ENCODE measurements at regions not wholly inside any gene's neighbourhood (a gene's known extent, or its start where the extent isn't known, plus 50 kb on each side); places are given as distances from the start of the nearest gene placed in this dataset.

GRCh38 chr2:158049129-158049855, 52.4 kb upstream of the UPP2 start:
- DNase-seq: no peak

- no peak for DNase-seq
Measured at GRCh38 chr2:158048327-158048726, 53.3 kb upstream of the UPP2 start.

- no peak for DNase-seq
Measured at GRCh38 chr2:158047156-158047611, 54.5 kb upstream of the UPP2 start.

- DNase-seq: no peak
Measured at GRCh38 chr2:158046121-158046880, 55.4 kb upstream of the UPP2 start.

- DNase-seq: no peak
Measured at GRCh38 chr2:158045362-158045761, 56.3 kb upstream of the UPP2 start.

- no peak for DNase-seq
Measured at GRCh38 chr2:158043181-158043948, 58.3 kb upstream of the UPP2 start.

GRCh38 chr2:158042666-158043065, 59.0 kb upstream of the UPP2 start:
- no peak for DNase-seq

GRCh38 chr2:158042245-158042644, 59.4 kb upstream of the UPP2 start:
- DNase-seq: no peak

- DNase-seq: no peak
Measured at GRCh38 chr2:158041400-158041799, 60.3 kb upstream of the UPP2 start.

- no peak for DNase-seq
Measured at GRCh38 chr2:158038901-158039300, 62.8 kb upstream of the UPP2 start.

- peak; percentile 28 for DNase-seq
Measured at GRCh38 chr2:158034198-158034866, 67.3 kb upstream of the UPP2 start.

GRCh38 chr2:158031371-158031770, 70.3 kb upstream of the UPP2 start:
- no peak for DNase-seq

GRCh38 chr2:158025255-158025996, 76.2 kb upstream of the UPP2 start:
- no peak for DNase-seq

GRCh38 chr2:158024288-158024898, 77.3 kb upstream of the UPP2 start:
- peak; percentile 49 for DNase-seq

GRCh38 chr2:158022888-158023287, 78.8 kb upstream of the UPP2 start:
- no peak for DNase-seq

GRCh38 chr2:158021226-158021625, 80.5 kb upstream of the UPP2 start:
- DNase-seq: no peak

- peak; percentile 4 for DNase-seq
Measured at GRCh38 chr2:158015428-158016076, 86.1 kb upstream of the UPP2 start.

- no peak for DNase-seq
Measured at GRCh38 chr2:158013891-158014290, 87.8 kb upstream of the UPP2 start.

- peak; percentile 29 for DNase-seq
Measured at GRCh38 chr2:158011055-158011771, 90.5 kb upstream of the UPP2 start.

- DNase-seq: no peak
Measured at GRCh38 chr2:158009399-158009798, 92.3 kb upstream of the UPP2 start.
